LNCaP clone FGC (cell line): ENCODE measurements at regions not wholly inside any gene's neighbourhood (a gene's known extent, or its start where the extent isn't known, plus 50 kb on each side); places are given as distances from the start of the nearest gene placed in this dataset.

Experiments
- DNase-seq: peaks from one replicate; pipeline ENCODE4 v3.0.0-alpha.2; 2011; ENCODE audit warnings: low read depth
- H3K4me3 ChIP-seq: 2 replicates; pipeline ENCODE4 v1.5.1; 2011; ENCODE audit warnings: mild to moderate bottlenecking, low read depth, low read length, control low read depth
- TF ChIP-seq, protein P1 (sequence below): IDR thresholded peaks from 2 replicates; pipeline ENCODE4 v1.5.1; 2012; ENCODE audit warnings: mild to moderate bottlenecking; ENCODE audit not compliant: control insufficient read depth, insufficient read depth; ENCODE audit errors: extremely low read depth

- TF ChIP-seq, protein P1, sequence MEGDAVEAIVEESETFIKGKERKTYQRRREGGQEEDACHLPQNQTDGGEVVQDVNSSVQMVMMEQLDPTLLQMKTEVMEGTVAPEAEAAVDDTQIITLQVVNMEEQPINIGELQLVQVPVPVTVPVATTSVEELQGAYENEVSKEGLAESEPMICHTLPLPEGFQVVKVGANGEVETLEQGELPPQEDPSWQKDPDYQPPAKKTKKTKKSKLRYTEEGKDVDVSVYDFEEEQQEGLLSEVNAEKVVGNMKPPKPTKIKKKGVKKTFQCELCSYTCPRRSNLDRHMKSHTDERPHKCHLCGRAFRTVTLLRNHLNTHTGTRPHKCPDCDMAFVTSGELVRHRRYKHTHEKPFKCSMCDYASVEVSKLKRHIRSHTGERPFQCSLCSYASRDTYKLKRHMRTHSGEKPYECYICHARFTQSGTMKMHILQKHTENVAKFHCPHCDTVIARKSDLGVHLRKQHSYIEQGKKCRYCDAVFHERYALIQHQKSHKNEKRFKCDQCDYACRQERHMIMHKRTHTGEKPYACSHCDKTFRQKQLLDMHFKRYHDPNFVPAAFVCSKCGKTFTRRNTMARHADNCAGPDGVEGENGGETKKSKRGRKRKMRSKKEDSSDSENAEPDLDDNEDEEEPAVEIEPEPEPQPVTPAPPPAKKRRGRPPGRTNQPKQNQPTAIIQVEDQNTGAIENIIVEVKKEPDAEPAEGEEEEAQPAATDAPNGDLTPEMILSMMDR: no peak
- no peak overlapping the region for H3K4me3 ChIP-seq
Observed at GRCh38 chr15:31241888-31242522, 84.6 kb upstream of the KLF13 start.

DNA sequence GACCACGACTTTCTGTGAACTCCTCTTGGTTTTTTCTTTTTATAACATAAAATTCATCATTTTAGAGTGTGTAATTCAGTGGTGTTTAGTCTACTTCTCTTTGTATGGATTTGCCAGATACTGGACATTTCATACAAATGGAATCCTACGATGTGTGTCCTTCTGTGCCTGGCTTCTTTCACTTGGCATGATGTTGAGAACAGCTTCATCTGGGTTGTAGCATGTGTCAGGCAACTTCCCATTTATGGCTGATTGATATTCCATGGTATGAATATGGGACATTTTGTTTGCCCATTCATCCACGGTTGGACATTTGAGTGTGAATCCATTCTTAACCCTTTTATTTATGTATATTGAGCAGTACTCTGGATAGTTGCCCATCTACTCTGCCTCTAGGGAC lies 82.7 kb upstream of the KLF13 start:
- TF ChIP-seq, protein P1: no peak
- no peak overlapping the region for H3K4me3 ChIP-seq
- DNase-seq: no peak

More at GRCh38 chr15:31241888-31242522, 84.6 kb upstream of the KLF13 start:
- DNase-seq: no peak

DNA sequence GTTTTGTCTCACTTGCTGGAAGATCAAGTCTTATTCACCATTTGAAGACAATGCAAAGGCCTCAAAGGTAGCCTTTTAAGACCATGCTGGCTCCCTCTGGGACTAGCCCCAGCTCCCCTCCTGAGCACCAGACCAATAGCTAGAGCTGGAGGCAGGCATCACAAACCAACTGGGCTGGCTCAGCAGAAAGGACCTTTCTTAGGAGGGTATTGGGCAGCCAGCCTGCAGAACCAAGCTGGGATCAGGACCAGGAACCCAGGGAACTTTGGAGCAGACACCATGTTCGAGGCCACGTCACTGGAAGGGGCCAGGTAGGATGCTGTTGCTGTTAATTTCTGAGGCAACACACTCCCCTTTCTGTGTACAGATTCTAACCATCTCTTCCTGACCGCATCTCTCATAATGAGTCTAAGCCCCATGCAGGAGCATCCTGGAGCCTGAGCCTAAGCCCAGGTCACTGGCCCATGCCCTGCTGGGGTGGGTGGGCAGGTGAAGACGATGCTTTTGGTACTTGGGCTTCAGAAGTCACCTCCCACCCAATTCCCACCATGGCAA lies 81.4 kb upstream of the KLF13 start:
- no peak overlapping the region for H3K4me3 ChIP-seq
- TF ChIP-seq, protein P1: no peak
- DNase-seq: no peak

GRCh38 chr15:31245756-31246155 lies 80.9 kb upstream of the KLF13 start:
- no peak for DNase-seq
- TF ChIP-seq, protein P1: no peak
- H3K4me3 ChIP-seq: no peak overlapping the region

- no peak overlapping the region for H3K4me3 ChIP-seq
- TF ChIP-seq, protein P1: no peak
- DNase-seq: no peak
Observed at GRCh38 chr15:31247404-31247803, 79.2 kb upstream of the KLF13 start.

DNA sequence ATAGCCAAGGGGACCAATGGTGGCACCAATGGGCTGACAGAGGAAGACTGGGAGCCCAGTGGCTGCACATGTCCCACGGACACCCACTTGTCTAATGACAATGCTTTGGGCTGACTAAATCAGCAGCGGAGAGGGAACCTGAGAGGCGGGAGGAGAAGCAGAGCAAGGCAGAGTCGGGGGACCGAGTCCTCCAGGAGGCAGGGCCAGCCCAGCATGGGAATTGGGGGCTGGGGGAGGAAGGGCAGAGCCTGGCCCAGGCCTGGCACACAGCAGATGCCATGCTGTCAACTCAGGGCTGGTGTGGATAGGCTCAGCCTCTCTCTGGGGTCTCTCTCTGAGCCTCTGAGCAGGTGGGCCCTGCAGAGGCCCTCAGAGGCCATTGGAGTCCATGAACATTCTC lies 78.4 kb upstream of the KLF13 start:
- H3K4me3 ChIP-seq: no peak overlapping the region
- TF ChIP-seq, protein P1: no peak
- DNase-seq: no peak

GRCh38 chr15:31248951-31249350 lies 77.7 kb upstream of the KLF13 start:
- no peak for DNase-seq
- TF ChIP-seq, protein P1: no peak
- H3K4me3 ChIP-seq: no peak overlapping the region
